OCI-LY3 (cell line): ENCODE measurements at regions not wholly inside any gene's neighbourhood (a gene's known extent, or its start where the extent isn't known, plus 50 kb on each side); places are given as distances from the start of the nearest gene placed in this dataset.

Experiments
- EZH2phosphoT487 ChIP-seq: fragments of 200-600 bp; shearing (Covaris generic); IDR thresholded peaks from 2 replicates; pipeline ENCODE4 v1.6.1; 2018; ENCODE audit warnings: antibody characterized with exemption, mixed run types, low read depth
- TF ChIP-seq, protein P1 (sequence below): fragments of 200-600, 300-600 bp; sonication (generic); IDR thresholded peaks from 2 replicates; pipeline ENCODE4 v1.5.1; 2014; ENCODE audit warnings: antibody characterized with exemption, low read length, low read depth

- no peak for TF ChIP-seq EZH2phosphoT487
- TF ChIP-seq, protein P1, sequence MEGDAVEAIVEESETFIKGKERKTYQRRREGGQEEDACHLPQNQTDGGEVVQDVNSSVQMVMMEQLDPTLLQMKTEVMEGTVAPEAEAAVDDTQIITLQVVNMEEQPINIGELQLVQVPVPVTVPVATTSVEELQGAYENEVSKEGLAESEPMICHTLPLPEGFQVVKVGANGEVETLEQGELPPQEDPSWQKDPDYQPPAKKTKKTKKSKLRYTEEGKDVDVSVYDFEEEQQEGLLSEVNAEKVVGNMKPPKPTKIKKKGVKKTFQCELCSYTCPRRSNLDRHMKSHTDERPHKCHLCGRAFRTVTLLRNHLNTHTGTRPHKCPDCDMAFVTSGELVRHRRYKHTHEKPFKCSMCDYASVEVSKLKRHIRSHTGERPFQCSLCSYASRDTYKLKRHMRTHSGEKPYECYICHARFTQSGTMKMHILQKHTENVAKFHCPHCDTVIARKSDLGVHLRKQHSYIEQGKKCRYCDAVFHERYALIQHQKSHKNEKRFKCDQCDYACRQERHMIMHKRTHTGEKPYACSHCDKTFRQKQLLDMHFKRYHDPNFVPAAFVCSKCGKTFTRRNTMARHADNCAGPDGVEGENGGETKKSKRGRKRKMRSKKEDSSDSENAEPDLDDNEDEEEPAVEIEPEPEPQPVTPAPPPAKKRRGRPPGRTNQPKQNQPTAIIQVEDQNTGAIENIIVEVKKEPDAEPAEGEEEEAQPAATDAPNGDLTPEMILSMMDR: no peak
Observed at GRCh38 chr3:43861635-43862034, 170.9 kb downstream of the ABHD5 start.
